GM06990 (cell line): ENCODE measurements at regions not wholly inside any gene's neighbourhood (a gene's known extent, or its start where the extent isn't known, plus 50 kb on each side); places are given as distances from the start of the nearest gene placed in this dataset.

Source experiments
- DNase-seq: peaks from one replicate; pipeline ENCODE4 v3.0.0-alpha.2; 2011; ENCODE audit not compliant: insufficient read length; ENCODE audit errors: extremely low read depth
- H3K27me3 ChIP-seq: replicated peaks from 2 replicates; pipeline ENCODE4 v1.6.0; 2011; ENCODE audit warnings: low read length; ENCODE audit not compliant: control insufficient read depth, insufficient read depth
- H3K36me3 ChIP-seq: 2 replicates; pipeline ENCODE4 v1.5.1; 2011; ENCODE audit warnings: low read length; ENCODE audit not compliant: control insufficient read depth, insufficient read depth
- H3K4me3 ChIP-seq: replicated peaks from 2 replicates; pipeline ENCODE4 v1.5.1; 2011; ENCODE audit warnings: low read depth, mild to moderate bottlenecking, control low read depth, low read length
- CTCF ChIP-seq: IDR thresholded peaks from 2 replicates; pipeline ENCODE4 v1.5.1; 2011; ENCODE audit warnings: low read length, control low read depth, mild to moderate bottlenecking, inconsistent platforms; ENCODE audit not compliant: insufficient read depth, poor library complexity, severe bottlenecking

- no peaks in the 10 kb centered on the region for H3K27me3 ChIP-seq
- H3K4me3 ChIP-seq, result no peak overlapping the region
- no peaks in the 10 kb centered on the region for H3K36me3 ChIP-seq
- TF ChIP-seq CTCF, result no peak
- DNase-seq, result no peak
Observed at GRCh38 chr4:111562826-111563225, 582.4 kb upstream of the FAM241A start.

- H3K27me3 ChIP-seq, result no peaks in the 10 kb centered on the region
- no peak for DNase-seq
- TF ChIP-seq CTCF, result no peak
- no peaks in the 10 kb centered on the region for H3K36me3 ChIP-seq
- no peak overlapping the region for H3K4me3 ChIP-seq
Observed at GRCh38 chr4:111572470-111572869, 572.8 kb upstream of the FAM241A start.

- no peak overlapping the region for H3K4me3 ChIP-seq
- DNase-seq, result no peak
- H3K27me3 ChIP-seq, result no peaks in the 10 kb centered on the region
- H3K36me3 ChIP-seq, result no peaks in the 10 kb centered on the region
- no peak for TF ChIP-seq CTCF
Observed at GRCh38 chr4:111573386-111573785, 571.9 kb upstream of the FAM241A start.

GRCh38 chr4:111579767-111580166 is 565.5 kb upstream of the FAM241A start:
- Histone ChIP-seq H3K4me3 (no peak overlapping the region), H3K27me3 (no peaks in the 10 kb centered on the region), H3K36me3 (no peaks in the 10 kb centered on the region)
- TF ChIP-seq CTCF, result no peak
- no peak for DNase-seq

- DNase-seq, result no peak
- no peaks in the 10 kb centered on the region for H3K27me3 ChIP-seq
- no peak for TF ChIP-seq CTCF
- no peaks in the 10 kb centered on the region for H3K36me3 ChIP-seq
- no peak overlapping the region for H3K4me3 ChIP-seq
Observed at GRCh38 chr4:111595456-111595855, 549.8 kb upstream of the FAM241A start.

- no peak for TF ChIP-seq CTCF
- Histone ChIP-seq H3K36me3 (no peaks in the 10 kb centered on the region), H3K27me3 (no peaks in the 10 kb centered on the region), H3K4me3 (no peak overlapping the region)
- no peak for DNase-seq
Observed at GRCh38 chr4:111596491-111596890, 548.8 kb upstream of the FAM241A start.
